HG03565 (cell line): ENCODE measurements at regions not wholly inside any gene's neighbourhood (a gene's known extent, or its start where the extent isn't known, plus 50 kb on each side); places are given as distances from the start of the nearest gene placed in this dataset.
"Not testable (repeated sequence)": the region's sequence is repeated elsewhere in the genome, so short reads cannot be mapped to it uniquely, and the experiment has no call there.

Experiments used
- ATAC-seq: cut with Tn5 transposase; IDR thresholded peaks from one replicate; pipeline ENCODE4 v1.9.1; 2021; ENCODE audit warnings: mild to moderate bottlenecking, moderate library complexity; ENCODE audit not compliant: unreplicated experiment

DNA sequence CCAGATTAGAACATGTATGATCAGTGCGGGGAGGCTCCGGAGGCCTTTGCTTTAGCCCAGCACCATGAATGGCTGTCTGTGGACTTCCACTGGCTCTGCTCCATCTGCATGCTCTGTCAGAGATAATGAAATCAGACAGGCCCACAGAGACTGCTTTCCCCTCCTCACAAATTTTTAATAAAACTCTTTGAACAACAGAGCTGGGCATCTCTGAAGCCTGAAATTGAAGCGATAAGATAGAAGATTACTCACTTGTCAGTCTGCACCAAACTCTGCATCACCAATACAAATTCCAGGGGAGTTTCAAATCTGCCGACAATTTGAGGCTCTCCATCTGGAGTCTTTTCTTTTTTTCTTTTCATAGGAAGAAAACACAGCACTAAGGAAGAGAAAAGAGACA lies 110.0 kb downstream of the DYRK2 start:
- no peak for ATAC-seq

DNA sequence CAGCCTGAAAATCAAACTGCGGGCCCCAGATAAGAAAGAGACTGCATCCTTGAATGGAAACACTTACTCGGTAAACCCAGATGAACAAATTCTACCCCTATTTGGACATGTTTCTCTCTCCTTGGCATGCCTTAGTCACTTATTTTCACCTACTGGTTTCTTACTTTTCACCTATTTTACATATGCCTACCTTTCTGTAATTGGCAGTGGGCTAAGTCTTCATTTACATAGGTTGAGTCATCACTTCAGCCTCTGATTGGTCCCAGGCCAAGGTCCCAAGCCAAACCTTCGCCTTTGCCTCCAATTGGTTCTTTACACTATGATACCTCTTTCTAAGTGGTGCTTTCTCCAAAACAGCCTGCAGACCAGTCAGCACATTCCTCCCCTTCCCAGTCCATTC lies 111.3 kb downstream of the DYRK2 start:
- ATAC-seq, result no peak

DNA sequence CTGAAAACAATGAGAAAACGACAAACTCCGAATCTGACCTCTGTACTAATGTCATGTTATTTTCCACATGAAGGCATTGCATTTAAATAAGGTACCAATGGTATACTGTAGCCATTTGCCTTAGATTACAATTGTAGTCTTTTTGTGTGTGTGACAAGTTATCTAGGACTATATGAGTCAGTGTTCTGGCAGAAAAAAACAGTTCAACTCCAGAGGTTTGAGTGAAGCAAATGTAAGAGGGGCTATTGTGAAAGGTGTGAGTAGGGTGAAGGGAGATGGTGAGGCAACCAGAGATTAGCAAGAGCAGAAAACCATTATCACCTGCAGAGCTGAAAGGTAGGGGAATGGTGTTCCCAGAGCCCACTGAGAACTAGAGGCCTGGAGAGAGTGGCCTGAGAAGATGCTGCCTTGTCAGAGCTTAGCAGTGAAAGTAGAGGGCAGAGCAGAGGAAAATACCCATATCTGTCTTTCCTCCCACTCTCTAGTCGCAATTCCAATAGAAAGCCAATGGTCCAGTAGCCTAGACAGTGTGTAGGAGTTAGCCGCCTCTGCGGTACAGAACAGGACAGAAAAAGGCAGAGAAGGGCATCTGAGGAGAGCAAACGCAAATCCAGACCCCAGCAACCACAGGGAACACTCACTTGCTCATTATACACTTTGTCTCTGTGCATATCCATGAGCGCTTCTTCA lies 112.2 kb downstream of the DYRK2 start:
- no peak for ATAC-seq

- ATAC-seq, result no peak
Observed at GRCh38 chr12:67761566-67761965, 113.0 kb downstream of the DYRK2 start.

- no peak for ATAC-seq
Observed at GRCh38 chr12:67764055-67764454, 115.5 kb downstream of the DYRK2 start.

GRCh38 chr12:67764946-67765619 lies 116.5 kb downstream of the DYRK2 start:
- no peak for ATAC-seq

DNA sequence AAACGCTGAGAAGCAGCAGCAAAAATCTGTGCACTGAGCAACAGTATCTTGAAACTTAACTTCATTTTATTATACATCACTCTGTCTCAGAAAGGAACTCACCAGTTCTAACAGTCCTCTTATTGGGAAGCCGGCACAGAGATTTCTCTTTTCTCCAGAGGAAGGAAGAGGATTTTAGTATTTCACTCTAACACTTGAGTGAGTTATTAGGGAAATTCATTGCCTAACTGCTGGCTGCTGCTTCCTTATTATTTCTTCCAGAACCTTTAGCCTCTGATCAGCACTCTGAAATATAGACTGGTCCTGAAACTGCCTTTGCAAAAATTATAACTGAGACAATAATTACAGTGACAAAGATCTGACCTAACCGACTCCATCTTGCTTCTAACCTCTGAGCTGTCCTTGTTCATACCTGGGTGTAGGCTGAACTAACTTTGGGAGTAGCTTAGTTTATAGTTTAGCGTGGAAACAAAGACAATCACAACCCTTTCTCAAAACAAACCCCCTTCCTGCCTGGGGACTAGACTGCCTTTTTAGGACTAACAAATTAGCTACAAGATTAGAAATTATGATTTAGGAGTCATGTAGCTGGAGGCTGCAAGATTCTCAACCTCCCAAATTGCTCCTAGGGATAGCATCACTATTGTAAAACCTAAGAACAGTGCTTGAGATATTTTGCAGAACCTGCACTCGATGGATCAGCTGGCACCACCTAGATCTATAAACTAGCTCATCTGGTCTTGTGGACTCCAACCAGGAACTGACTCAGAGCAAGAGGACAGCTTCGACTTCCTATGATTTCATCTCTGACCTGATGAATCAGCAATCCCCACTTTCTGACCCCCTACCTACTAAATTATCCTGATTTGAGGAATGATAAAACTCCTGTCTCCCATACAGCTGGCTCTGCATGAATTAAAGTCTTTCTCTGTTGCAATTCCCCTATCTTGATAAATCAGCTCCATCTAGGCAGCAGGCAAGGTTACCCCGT lies 117.5 kb downstream of the DYRK2 start:
- no peak for ATAC-seq

- ATAC-seq, result no peak
Observed at GRCh38 chr12:67772267-67773169, 124.0 kb downstream of the DYRK2 start.

GRCh38 chr12:67773896-67774295 lies 125.4 kb downstream of the DYRK2 start:
- no peak for ATAC-seq

DNA sequence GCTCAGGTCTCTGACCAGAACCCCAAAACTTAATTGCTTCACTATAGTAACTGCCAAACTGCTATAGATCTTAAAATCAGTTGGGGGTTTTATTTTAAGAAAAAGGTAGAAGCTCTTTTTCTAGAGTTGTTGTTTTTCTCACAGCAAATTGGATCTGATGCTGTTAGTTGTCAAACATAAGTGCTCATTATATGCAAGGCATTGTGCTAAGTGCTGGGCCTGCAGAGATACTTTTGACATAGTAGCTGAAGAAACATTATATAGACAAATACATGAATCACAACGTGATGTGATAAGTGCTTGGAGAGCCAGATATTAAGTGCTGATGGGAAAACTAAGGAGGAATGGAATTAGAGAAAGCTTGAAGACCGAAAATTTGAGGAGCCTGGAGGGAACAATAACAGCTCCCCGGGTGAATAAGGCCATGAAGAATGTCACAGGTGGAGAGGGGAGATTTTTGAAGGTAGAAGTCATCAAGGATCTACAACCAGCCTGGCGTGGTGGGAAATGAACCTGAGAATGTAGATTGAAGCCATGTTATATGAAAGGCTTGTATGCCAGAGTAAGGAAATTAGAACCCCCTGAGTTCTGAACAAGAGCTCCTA lies 126.5 kb downstream of the DYRK2 start:
- ATAC-seq, result no peak

DNA sequence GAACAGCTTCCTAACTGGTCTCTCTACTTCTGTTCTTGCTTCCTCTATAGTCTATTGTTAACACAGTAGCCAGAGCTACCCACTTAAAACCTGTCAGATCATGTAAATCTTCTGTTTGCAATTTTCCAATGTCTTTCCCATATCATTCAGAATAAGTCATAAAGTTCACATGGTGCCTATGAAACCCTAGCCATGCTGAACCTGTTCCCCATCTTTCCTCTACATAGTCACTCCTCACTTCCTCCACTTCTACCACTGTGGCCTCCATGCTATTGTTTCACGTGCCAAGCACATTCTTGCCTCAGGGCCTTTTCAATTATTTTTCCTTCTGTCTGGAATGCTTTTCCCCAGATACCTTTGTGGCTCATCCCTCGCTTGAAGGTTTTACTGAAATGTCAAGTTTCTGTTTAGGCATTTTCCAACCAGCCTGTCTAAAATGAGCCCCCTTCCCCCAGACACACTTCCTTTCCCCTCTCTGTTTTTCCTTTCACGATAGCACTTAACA lies 132.1 kb downstream of the DYRK2 start:
- ATAC-seq, result no peak

GRCh38 chr12:67782573-67782972 lies 134.0 kb downstream of the DYRK2 start:
- ATAC-seq, result no peak

- ATAC-seq, result no peak
Observed at GRCh38 chr12:67783393-67783792, 134.8 kb downstream of the DYRK2 start.

DNA sequence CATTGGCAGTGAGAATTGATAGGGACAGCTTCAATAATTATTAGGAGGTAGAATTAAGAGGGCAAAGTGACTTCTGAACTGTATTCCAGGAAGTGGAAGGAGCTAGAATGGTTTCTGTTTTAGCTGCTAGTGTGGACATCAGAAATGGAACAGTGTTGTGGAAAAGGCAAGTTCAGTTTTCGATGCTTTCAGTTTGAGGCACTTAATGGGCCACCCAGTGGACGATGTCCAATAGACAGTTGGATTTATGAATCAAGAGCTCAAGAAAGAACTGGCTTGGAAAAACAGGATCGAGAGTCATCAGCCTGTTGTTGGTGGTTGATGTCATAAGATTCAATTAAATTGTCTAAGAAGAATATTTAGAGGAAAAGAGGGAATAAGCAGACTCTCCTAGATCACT lies 136.3 kb downstream of the DYRK2 start:
- ATAC-seq, result no peak

DNA sequence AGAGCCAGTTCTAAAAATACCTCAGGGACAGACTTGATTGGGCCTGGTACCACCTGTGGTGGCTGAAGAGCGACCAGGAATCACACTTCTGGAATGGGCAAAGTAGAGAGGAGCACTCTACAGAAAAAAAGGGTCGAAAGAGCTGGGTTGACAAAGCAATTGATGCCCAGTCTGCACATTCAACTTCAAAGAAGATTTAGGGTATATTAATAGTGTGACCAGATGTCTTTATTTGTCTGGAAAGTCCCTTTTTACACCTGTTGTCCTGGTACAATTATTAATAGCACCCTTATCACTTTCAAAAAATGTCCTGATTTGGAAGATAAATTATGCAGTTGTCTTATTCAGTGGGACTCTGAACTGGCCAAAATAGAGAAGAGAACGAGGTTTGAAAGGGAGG lies 137.5 kb downstream of the DYRK2 start:
- no peak for ATAC-seq

GRCh38 chr12:67788118-67788517 lies 139.6 kb downstream of the DYRK2 start:
- no peak for ATAC-seq

DNA sequence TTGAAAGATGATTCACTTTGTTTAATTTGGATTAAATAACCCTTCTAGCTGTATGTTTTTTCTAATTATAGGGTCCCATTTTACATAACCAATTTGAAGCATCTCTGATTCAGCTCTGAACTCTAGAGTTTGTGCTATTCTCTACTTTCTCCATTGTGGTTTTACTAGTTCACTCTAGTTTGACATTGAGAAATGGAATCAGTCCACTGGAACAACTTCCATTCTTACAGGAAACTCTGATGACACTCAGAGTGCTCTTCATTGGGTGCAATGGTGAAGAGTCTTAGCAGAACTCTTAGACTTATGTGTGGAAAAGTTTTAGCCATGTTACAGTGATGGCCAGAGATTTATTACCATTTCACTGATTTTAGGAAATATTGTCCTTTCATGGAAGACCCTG lies 140.7 kb downstream of the DYRK2 start:
- no peak for ATAC-seq

GRCh38 chr12:67790660-67791059 lies 142.1 kb downstream of the DYRK2 start:
- ATAC-seq, result no peak

- not testable (repeated sequence) for ATAC-seq
Observed at GRCh38 chr12:67791362-67791761, 142.8 kb downstream of the DYRK2 start.

DNA sequence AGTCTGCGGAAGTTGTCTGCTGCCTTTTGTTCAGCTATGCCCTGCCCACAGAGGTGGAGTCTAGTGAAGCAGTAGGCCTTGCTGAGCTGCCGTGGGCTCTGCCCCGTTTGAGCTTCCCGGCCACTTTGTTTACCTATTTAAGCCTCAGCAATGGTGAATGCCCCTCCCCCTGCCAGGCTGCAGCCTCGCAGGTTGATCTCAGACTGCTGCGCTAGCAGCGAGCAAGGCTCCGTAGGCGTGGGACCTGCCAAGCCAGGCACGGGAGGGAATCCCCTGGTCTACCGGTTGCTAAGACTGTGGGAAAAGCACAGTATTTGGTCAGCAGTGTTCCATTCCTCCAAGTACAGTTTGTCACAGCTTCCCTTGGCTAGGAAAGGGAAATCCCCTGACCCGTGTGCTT lies 143.6 kb downstream of the DYRK2 start:
- ATAC-seq, result no peak
